ENCODE measurements at regions not wholly inside any gene's neighbourhood (a gene's known extent, or its start where the extent isn't known, plus 50 kb on each side); places are given as distances from the start of the nearest gene placed in this dataset.

DNA sequence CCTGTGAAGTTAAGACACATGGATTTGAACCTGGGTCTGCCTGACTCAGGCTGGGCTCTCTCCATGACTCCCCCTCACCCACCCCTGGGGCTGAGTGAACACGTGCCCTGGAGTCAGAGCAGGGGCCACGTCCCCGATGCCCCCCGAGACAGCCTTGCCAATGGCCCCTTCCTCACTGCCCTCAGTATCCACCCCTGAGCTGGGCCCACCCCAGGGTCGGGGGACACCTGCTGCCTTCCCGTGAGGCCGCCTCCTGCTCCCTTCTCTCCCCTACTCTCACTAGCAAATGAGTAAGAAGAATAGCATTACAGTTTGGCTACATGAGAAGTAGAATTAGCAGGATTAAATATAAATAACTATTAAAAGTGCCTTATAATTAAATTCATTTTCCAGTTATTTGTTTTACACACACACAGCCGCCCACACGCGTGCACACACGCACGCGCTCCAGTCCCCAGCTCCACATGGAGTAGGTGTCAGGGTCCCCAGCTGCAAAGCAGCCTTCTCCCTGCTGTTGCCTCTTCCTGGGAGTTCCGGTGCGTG is 117.4 kb upstream of the LINGO1 start:
- DNase-seq = no peak

- DNase-seq = no peak
Measured at GRCh38 chr15:77749236-77749997, 116.7 kb upstream of the LINGO1 start.

GRCh38 chr15:77748078-77749064 is 115.7 kb upstream of the LINGO1 start:
- no peak for DNase-seq

GRCh38 chr15:77747175-77748077 is 114.7 kb upstream of the LINGO1 start:
- DNase-seq = no peak

- no peak for DNase-seq
Measured at GRCh38 chr15:77746254-77747174, 113.8 kb upstream of the LINGO1 start.

DNA sequence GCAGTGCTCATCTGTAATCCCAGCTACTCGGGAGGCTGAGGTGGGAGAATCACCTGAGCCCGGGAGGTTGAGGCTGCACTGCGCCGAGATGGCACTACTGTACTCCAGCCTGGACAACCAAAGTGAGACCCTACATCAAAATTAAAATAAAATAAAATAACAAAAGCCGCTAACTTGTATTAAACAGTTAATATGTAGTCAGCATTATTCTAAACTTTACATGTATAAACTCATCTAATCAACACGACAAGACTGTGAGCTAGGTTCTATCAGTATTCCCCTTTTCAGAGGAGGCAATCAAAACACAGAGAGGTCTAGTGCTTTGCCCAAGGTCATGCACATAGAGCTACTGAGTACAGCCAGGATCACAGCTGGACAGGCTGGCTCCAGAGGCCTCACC is 111.7 kb upstream of the LINGO1 start:
- DNase-seq = no peak

GRCh38 chr15:77742570-77742969 is 109.9 kb upstream of the LINGO1 start:
- no peak for DNase-seq

- no peak for DNase-seq
Measured at GRCh38 chr15:77742127-77742526, 109.4 kb upstream of the LINGO1 start.

- DNase-seq = no peak
Measured at GRCh38 chr15:77741106-77741505, 108.4 kb upstream of the LINGO1 start.

GRCh38 chr15:77739591-77740378 is 107.1 kb upstream of the LINGO1 start:
- peak; percentile 75 for DNase-seq

- peak; percentile 86 for DNase-seq
Measured at GRCh38 chr15:77738441-77739302, 106.0 kb upstream of the LINGO1 start.

DNA sequence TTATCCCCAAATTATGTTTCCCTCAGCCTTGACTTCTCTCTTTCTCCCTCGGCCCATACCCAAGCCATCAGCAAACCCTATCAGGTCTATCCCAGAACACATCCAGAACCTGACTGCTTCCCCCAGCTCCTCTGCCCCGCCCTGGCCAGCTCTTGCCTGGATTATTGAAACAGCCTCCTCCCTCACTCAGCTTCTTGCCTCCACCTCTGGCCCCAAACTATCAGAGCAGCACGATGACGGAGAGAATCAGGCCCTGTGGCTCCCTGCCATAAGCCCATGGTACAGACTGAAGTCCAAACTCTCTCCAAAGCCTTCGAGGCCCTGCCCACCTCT is 105.3 kb upstream of the LINGO1 start:
- DNase-seq = no peak

DNA sequence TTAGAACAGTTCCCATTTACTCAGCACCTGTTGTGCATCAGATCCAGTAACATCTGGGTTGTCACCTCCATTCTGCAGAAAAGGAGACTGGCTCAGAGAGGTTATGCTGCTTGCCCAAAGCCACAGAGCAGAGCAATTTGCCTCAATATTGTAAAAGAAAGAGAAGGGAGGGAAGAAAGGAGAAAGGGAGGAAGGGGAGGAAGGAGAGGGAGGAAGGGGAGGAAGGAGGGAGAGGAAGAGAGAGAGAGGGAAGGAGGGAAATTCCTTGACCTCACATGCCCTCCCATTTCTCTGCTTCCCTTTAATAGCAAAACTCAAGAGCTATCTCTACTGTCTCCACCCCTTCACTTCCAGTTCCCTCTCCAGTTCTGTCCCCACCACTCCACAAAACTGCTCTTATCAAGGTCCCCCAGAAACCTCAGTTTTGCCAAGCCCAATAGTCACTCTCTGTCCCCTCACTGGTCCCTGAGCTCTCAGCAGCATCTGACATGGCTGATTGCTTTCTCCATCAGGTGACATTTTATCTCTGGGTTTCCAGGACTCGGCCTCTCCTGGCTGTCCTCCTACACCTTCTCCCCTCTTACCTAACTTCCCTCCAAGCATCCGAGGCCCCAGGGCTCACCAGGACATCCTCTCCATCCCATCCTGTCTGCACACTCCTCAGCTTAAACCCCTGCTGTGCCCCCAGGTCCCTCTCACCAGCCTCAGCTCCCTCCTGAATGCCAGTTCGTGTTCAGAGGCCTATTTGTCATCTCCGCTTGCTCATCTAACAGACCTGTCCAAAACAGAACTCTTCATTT is 104.7 kb upstream of the LINGO1 start:
- DNase-seq = no peak

DNA sequence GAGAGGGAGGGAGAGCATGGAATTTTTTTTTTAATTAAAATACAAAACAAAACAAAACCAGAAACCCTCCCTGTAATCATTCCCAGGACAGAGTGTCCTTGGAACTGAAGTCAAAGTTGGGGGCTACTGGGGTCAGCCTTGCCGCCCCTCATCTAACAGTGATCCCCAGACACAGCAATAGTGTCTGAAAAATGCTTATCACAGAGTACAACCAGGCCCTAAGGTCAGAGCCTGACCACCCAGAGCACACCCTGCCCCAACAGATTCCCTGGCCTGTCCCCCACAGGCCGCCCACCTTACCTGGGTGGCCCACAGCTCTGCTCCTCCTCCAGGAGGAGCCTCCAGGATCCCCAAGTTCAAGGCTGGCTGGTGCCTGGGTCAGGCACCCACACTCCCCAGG is 101.6 kb upstream of the LINGO1 start:
- no peak for DNase-seq

- no peak for DNase-seq
Measured at GRCh38 chr15:77733579-77734300, 101.0 kb upstream of the LINGO1 start.

GRCh38 chr15:77732514-77733335 is 100.0 kb upstream of the LINGO1 start:
- DNase-seq = no peak

DNA sequence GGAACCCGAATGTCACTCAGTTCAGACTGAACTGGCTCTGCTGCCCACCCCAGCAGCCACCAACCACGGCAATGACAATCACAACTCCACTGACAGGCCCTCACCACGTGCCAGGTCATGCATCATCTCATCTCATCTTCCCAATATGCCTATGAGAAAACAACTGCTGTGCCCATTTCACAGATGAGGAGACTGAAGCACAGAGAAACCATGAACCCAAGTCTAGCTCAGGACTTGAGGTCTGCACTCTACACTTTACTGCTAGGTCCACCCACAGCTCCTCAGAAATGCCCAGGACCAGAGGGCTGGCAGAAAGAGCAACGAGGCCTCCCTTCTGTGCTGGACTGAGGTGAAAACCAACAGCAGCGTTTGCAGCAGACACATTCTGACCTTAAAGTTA is 99.2 kb upstream of the LINGO1 start:
- DNase-seq = no peak
